ENCODE measurements at regions not wholly inside any gene's neighbourhood (a gene's known extent, or its start where the extent isn't known, plus 50 kb on each side); places are given as distances from the start of the nearest gene placed in this dataset.
"Not testable (repeated sequence)": the region's sequence is repeated elsewhere in the genome, so short reads cannot be mapped to it uniquely, and the experiment has no call there.

DNA sequence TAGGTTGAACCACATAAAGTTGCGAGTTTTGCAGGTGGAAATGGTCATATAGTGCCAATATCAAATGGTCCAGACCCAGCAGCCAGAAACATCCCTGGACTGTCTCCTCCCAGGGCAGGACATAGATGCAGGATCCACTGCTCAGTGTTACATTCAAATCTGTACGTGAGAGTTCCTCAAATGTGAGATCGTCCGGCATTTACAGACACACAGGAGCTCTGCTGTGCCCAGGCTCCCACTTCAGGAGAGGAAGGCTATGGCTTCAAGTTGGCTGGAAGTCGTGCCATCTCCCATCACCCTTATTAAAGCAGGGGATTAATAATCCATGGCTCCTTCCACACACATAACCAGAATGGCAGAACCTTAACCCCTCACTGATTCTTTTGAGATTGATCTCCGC, 688.2 kb upstream of the HS6ST1 start:
- no peak for DNase-seq

DNA sequence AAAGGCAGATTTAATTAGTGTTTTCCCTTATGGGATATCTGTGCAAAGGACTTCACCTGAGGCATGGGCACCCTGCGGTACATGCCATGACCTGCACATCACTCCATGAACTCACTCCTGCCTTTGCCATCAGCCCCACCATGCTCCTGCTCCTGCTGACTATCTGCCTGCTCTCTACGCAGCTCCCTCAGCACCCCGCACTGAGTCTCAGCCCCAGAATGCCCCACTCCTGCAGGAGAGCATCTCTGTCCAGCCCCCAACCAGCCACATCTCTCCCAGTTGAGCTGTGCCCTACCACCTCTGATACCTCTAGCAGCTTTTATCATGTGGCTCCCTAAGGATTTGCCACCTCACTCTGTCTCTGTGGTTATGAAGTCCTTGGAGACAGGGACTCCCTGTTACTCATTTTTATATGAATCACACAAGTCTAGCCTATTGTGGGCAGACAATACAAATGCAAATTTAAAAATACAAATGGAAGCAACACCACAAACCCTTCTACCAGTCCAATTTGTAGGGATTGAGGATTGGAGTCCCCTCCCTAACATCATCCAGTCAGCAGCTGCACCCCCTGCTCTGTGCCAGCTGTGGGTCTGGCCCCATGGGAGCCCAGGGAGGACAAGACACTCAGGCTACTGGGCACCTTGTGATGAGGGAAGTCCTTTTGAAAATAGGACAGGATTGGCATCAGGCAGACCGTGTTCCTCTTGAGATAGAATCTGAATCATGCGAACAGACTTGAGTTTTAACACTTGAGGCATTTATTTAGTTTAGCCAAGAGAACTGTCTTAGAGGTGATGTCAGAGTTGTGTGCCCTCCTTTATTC, 689.6 kb upstream of the HS6ST1 start:
- no peak for DNase-seq

DNA sequence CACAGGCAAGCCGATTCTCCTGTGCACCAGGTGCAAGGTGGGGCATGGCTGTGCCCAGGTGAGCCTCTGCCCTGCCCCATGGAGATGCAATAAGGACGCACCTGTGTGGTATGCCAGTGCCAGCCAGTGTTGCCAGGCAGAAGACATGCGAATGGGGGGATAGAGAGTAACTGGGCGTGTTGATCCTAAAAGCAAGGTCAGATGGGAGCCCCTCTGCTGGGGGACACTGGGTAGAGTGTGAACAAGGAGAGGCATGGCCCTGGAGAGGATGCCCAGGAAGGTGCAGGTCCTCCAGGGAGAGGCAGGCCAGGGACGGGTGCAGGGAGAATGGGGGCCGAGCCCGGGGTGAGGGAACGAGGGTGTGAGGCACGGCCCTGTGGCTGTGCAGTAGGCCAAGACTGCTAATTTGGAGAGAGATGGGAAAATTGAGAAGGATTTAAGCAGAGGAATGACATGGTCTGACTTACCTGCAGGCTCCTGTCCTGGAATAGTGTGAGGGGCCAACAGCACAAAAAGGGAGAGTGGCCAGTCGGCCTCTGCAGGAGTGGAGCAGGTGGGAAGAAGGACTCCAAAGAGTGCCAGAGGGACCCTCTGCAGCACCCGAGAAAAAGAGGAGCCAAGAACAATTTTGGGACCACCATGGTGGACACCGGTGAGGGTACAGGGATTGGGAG, 690.4 kb upstream of the HS6ST1 start:
- DNase-seq: no peak

DNA sequence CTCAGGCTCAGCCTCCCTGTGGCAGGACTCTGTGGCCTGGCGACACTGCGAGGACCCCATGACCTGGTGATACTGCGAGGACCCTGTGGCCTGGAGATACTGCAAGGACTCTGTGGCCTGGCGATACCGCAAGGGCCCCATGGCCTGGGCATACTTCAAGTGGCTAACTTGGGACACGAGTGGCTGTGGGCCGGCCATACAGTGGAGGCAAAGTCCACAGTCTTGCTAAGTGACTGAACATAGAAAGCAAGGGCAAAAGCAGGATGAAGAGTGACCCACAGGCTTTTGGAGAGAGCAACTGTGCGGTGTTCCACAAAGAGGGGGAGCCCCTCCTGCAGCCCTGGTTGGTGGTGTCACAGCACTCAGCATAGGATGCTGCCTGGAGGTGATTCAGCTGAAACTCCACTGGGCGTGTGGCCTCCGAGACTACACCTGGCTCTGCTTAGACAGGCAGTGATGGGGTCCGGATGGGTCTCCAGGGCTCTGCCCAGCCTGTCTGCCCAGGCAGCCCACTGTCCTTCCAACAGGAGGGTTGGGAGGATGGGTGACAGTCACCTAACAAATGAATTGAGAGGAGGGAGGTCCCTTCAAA, 691.0 kb upstream of the HS6ST1 start:
- DNase-seq: no peak

DNA sequence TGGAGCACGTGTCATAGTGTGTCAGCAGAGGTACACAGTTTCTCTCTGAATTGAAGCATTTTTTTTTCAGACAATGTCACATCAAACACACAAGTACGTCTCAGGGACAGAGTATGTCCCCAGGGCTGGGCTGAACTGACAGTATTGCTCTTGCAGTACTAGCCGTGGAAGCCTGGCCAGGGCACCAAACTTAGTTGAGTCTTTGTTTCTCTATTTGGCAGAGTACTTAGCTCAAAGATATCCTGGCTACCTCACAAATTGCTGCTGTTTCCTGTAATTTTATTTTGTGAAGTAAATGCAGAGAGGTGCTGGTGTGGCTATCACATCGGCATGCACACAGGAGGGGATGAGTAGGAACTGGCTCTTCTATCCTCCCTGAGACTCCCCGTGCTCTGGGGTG, 691.6 kb upstream of the HS6ST1 start:
- DNase-seq: no peak

DNA sequence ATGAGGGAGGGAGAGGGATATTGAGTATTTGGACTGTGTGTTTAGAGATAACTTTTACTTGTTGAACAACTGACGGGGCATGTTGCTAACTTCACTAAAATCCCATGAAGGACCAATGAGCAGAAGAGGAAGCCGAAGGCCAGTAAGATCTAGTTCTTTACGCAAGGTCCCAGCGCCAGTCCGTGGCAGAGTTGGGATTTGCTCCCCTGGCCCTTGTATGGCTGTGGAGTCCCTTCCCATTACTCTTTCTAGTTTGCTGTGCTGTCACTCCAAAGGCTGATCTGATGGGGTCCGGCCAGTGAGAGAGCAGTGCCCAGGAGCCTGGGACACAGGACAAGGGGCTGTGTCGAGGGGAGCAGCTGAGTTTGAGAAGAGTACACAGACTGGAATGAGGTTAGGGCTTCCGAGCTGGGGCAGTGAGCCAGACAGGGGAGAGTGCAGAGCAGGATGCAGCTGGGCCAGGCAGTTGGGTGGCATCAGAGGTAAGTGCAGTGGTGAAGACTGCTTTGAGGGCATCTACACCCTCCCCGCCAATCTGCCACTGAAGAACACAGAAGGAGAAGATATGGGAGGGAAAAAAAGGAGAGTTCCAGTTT, 692.9 kb upstream of the HS6ST1 start:
- no peak for DNase-seq

DNA sequence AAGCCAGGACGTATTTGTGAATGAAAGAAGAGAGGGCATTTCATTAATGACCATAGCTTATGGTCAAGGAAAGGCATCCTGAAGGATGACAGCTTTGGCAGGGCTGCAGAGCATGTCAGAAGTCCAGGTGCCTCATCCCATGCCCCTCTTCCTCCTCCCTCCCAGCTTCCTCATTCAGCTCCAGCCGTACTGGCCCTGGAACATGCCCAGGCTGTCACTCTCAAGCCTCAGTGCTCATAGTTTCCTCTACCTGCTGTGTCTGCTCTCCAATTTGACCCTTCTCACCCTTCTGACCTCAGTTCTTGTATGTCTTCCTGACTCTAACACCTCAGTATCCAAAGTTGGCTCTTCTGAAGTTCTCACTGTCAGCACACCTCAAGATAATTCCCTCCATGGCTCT, 695.8 kb upstream of the HS6ST1 start:
- DNase-seq: no peak

DNA sequence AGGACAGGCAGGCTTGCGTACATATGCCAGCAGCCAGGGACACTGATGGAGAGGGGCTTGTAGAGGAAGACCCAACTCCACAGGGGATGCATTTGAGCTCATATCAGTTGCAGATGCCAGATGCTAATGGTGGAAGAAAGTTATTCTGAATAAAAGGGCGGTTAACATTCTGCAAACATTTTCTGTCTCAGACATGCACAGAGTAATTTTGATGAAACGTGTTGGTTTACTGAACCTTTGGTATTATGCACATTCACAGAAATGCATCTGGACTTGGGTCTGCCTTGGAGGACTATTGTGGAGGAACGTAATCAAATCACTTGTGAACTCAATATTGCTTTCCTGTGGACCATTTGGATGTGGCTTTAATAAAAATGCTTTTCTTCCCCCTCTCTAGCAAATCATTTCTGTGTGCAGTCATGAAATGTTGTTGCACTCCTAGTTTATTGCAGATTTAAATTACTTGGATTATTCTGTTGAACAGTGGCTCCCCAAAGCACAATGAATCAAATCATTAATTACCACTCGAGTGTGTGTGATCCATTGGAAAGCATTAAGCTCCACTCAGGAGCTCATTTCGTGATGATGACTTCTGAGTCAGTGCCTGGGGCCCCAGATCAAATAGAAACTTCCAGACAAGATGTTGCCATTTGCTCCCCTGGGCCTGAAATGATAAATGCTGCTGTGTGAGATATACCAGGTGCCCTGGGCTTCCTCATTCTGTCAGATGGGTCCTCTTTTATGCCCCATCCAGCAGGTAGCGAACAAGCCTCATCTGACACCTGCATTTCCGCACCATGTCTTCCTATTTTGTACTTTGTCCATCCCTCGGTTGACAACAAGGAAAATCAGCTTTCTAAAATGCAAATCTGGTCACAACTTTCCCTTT, 697.0 kb upstream of the HS6ST1 start:
- no peak for DNase-seq

DNA sequence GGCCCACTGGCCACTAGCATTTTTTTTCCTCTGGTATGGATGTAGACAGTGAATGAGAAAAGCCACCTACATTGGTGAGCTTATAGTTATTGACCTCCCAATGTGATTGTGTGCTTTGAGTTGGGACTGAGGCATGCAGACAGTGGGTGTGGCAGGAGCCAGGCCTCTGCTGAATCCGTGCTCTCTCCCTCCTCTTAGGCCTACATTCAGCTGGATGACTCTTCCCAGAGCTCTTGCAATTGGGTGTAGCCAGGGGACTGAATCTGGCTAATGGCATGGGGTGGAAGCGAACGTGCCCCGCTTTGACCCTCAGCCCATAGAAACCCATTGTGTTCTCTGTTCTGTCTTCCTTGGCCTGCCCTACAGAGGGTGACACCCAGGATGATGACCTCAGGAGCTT, 698.3 kb upstream of the HS6ST1 start:
- DNase-seq: no peak

DNA sequence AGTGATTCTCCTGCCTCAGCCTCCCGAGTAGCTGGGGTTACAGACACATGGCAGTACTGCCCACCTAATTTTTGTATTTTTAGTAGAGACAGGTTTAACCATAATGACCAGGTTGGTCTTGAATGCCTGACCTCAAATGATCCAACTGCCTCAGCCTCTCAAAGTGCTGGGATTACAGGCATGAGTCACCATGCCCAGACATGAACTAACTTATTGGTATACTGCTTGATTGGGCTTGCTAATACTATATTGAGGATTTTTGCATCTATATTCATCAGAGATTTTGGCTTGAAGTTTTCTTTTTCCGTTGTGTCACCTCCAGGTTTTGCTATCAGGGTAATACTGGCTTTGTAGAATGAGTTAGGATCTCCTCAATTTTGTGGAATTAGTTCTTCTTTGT, 706.1 kb upstream of the HS6ST1 start:
- no peak for DNase-seq

DNA sequence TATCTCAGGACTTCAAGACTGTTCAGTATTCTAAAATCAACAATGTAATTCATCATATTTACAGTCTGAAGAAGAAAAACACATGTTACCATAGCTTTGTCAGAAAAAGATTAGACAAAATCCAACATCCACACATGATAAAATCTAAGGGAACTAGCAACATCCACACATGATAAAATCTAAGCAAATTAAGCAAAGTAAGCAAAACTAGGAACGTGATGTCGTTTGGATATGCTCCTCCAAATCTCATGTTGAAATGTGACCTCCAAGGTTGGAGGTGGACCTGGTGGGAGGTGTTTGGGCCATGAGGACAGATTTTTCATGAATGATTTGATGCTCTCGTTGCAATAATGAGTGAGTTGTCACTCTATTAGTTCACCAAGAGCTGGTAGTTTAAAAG, 717.3 kb upstream of the HS6ST1 start:
- DNase-seq: no peak

DNA sequence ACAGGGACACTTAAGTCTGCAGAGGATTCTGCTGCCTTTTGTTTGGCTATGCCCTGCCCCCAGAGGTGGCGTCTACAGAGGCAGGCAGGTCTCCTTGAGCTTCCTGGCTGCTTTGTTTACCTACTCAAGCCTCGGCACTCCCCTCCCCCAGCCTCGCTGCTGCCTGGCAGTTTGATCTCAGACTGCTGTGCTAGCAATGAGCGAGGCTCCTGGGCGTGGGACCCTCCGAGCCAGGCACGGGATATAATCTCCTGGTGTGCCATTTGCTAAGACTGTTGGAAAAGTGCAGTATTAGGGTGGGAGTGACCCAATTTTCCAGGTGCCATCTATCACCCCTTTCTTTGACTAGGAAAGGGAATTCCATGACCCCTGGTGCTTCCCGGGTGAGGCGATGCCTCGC, 725.0 kb upstream of the HS6ST1 start:
- not testable (repeated sequence) for DNase-seq

DNA sequence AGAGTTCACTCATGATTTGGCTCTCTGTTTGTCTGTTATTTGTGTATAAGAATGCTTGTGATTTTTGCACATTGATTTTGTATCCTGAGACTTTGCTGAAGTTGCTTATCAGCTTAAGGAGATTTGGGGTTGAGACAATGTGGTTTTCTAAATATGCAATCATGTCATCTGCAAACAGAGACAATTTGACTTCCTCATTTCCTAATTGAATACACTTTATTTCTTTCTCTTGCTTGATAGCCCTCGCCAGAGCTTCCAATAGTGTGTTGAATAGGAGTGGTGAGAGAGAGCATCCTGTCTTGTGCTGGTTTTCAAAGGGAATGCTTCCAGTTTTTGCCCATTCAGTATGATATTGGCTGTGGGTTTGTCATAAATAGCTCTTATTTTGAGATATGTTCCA, 727.8 kb upstream of the HS6ST1 start:
- DNase-seq: not testable (repeated sequence)

DNA sequence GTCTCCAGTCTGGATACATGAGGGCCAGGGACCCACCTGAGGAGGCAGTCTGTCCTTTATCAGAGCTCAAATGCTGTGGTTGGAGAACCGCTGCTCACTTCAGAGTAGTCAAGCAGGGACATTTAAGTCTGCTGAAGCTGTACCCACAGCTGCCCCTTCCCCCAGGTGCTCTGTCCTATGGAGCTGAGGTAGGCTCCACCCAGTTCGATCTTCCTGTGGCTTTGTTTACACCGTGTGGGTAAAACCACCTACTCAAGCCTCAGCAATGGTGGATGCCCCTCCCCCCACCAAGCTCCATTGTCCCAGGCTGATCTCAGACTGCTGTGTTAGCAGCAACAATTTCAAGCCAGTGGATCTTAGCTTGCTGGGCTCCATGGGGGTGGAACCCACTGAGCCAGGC, 731.4 kb upstream of the HS6ST1 start:
- DNase-seq: no peak

DNA sequence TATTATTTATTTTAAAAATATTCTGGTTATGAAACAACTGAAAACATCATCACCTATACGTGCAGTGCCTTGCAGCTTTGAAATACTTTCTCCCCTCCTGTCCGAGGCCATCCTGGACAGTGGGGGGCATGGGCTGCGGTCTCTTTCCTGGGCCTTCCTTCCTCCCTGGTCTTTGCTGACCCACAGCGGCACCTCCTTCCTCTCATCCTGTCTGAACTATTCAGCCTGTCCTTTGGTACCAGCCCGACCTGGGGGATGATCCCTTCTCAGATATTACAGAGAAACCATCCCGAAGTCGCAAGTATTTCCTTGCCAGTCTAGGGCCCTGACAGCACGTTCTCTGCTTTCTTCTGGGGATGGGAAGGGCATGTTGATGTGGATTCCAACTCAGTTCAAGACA, 736.6 kb upstream of the HS6ST1 start:
- no peak for DNase-seq

DNA sequence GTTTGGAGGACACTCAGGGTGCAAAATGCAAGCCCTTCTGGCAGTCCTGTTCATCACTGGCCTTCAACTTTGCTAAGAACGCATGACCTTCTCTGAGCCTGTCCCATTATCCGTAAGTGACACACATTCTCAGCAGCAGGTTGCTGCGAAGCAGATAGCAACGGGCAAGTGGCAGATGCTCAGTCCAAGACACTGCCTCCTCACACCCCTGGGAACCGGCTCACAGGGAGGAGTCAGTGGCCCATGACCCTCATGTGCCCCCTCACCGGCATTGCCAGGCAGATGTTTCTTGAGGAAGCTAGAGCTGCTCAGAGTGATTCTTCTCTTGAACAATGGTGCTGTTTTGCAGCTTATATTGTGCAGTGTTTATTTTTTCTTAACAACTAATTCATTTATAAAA, 737.2 kb upstream of the HS6ST1 start:
- DNase-seq: no peak

DNA sequence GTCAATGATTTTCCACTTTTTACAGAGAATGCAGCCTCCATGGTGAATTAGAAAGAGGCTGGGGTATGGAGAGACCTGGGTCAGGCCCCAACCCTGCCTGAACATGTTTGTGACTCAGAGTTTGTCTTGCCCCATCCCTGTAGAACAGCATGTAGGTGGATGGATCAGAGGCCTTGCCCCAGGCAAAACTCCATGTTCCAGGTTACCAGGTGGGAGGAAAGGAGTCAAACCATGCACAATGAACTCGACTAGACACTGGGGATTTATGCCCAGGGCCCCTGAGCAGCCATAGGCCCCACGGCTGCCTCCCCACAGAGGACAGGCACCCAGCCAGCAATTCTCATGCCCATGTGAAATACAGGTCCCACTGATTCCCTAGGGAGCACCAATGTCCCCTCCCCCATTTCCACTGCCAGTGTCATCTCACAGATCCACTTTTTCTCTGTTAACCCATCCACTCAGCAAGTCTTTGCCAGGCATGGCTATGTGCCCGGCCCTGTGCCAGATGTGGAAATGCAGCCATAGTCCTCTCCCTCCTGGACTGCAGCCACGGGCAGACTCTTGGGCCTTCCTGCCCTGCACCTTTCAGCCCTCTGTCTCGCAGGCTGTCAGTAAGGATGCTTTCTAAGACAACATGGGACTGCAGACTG, 737.8 kb upstream of the HS6ST1 start:
- no peak for DNase-seq

DNA sequence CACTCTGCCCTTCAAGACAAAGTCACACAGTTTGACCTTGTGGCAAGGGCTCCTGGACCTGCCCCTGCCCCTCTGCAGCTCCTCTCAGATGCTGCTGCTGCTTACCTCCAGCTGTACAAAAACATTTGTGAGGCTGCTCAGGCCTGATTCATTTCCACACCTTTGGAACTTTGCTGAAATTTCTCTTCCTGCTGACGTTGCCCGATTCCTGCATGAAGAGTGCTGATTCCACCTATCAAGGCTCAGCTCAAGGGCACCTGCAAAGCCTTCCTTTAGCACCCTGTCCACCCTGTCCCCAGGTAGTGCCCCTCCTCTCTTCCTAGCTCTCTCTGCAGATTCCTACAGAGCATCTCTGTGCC, 738.3 kb upstream of the HS6ST1 start:
- no peak for DNase-seq

DNA sequence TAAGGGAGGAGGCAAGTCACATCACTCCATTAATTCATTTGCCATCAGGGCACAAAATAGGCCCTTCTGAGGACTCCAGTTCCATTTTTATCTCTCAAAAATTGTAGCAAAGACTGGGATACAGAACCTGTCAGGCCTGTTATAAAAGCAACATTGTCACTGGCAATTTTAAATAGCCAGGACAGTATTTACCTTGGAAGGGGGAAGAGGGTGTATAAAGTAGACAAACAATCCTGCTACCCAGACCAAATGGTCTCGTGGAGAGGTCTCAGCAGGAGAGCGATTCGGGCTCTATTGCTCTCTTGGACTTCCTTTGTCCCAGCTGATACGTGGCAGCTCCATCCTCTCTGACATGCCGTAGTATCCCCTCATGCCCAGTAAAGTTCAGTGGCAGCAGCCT, 740.3 kb upstream of the HS6ST1 start:
- no peak for DNase-seq

DNA sequence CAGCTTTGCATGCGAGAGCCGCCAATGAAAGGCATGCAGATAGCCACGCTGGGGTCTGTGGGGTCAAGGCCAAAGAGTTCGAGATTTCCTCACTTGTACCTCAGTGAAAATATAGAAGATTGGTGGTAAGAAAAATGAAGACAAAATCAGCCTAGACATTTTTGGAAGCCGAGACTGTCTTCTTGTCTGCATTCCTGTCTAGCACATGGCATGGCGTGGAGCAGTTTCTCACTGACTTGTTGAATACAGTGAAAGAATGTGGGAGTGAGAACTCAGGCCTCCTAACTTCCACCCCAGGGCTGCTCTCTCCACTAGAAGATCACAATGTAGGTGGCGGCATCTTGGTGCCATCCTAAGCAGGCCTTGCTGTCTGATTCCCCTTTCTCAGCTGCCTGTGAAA, 740.8 kb upstream of the HS6ST1 start:
- DNase-seq: no peak

DNA sequence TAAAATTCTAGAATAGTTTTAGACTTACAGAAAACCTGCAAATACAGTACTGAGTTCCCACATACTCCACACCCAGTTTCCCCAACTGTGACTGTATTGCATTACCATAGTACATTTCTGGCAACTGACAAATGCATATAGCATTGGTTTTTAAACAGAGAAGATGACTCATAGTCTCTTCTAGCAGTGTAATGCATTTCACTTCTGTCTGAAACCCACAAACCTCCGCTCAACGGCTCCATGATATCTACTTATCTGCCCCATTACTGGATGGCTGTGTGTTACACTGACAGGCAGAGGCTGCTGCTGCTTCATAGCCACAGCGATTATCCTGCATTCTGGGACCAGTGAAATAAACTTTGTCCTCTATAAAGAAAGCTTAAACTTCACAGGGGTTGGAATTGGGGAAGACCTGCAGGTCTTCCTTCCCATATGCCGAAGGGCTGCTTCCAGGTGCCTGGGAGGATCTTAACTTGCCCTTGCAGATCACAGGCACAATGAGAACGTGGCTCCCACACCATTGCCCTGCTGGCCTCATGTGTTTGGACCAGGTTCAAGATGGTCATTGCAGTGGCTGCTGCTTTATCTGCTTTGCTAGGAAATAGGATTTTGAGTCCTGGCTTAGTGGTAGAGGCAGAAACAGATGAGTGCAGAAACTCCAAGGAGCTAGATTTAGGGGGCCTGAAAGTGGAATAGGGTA, 742.6 kb upstream of the HS6ST1 start:
- no peak for DNase-seq

DNA sequence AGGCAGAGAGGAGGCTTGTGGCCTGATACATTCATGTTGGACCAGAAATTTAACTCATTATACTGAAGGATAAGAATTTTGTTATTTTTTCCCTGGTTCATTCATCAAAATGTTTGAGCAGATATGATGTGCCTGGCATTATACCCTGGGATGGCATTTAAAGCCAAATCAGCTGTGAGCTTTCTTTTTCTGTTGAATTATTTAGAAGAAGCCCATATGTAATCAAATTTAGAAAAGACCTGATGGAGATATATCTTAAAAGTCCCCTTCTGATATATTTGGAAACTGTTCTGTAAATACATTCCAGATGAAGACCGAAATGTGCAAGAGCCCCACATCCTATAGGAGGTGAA, 743.1 kb upstream of the HS6ST1 start:
- DNase-seq: no peak

Measured in GOT3 (cell line).